Neuron (in vitro differentiated cells): ENCODE measurements at regions not wholly inside any gene's neighbourhood (a gene's known extent, or its start where the extent isn't known, plus 50 kb on each side); places are given as distances from the start of the nearest gene placed in this dataset.
"Not testable (repeated sequence)": the region's sequence is repeated elsewhere in the genome, so short reads cannot be mapped to it uniquely, and the experiment has no call there.

Source experiments
- H2AFZ ChIP-seq: one replicate; pipeline ENCODE4 v1.6.1; 2013; ENCODE audit warnings: low read depth, mild to moderate bottlenecking, inconsistent platforms, low read length, moderate library complexity
- H3K27me3 ChIP-seq: one replicate; pipeline ENCODE4 v1.6.1; 2013; ENCODE audit warnings: low read length; ENCODE audit not compliant: insufficient read depth
- H3K36me3 ChIP-seq: one replicate; pipeline ENCODE4 v1.6.1; 2013; ENCODE audit warnings: low read length; ENCODE audit not compliant: insufficient read depth
- H3K4me1 ChIP-seq: one replicate; pipeline ENCODE4 v1.6.1; 2013; ENCODE audit warnings: low read length; ENCODE audit not compliant: insufficient read depth
- H3K4me3 ChIP-seq: 2 replicates; pipeline ENCODE4 v1.5.1; 2013; ENCODE audit warnings: mild to moderate bottlenecking, low read length, moderate library complexity
- H3K9me3 ChIP-seq: one replicate; pipeline ENCODE4 v1.6.1; 2013; ENCODE audit warnings: low read length

DNA sequence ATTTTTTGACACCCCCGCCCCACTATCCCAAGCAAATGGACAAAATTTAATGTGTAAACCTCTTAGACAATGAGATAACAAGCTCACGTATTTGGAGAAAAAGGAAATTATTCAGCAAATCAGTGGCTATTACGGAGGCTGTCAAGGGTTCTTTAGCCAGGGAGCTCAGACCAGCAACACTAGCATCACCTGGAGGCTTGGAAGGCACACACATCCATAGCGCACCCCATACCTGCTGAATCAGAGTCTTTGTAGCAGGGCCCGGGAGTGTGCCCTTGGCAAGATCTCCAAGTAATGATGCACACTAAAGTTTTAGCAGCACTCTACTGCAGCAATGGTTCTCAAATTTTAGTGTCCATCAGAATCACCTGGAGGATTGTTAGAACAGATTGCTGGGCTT lies 223.2 kb upstream of the BTBD3 start:
- no peaks in the 10 kb centered on the region for H3K36me3 ChIP-seq
- no peak overlapping the region for H3K4me3 ChIP-seq
- no peaks in the 10 kb centered on the region for H3K4me1 ChIP-seq
- no peaks in the 10 kb centered on the region for H3K9me3 ChIP-seq
- H2AFZ ChIP-seq = no peak overlapping the region
- no peaks in the 10 kb centered on the region for H3K27me3 ChIP-seq

GRCh38 chr20:11697055-11697454 lies 220.6 kb upstream of the BTBD3 start:
- no peaks in the 10 kb centered on the region for H3K9me3 ChIP-seq
- no peaks in the 10 kb centered on the region for H3K27me3 ChIP-seq
- H2AFZ ChIP-seq = no peak overlapping the region
- no peaks in the 10 kb centered on the region for H3K36me3 ChIP-seq
- H3K4me1 ChIP-seq = no peaks in the 10 kb centered on the region
- no peak overlapping the region for H3K4me3 ChIP-seq

DNA sequence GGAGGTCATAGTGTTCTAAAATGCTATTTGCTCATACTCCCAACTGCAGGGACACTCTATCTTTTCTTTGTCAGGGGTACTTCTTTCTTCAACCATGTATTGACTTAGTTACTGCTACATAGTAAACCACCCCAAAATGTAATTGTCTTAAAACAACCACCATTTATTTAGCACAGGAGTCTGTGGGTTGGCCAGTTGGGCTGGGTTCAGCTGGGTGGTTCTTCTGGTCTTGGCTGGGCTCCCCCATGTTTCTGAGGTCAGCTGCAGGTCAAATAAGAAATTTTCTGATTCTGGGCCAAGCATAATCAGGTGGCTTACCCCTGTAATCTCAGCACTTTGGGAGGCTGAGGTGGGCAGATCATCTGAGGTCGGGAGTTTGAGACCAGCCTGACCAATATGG lies 220.0 kb upstream of the BTBD3 start:
- H3K27me3 ChIP-seq = no peaks in the 10 kb centered on the region
- no peaks in the 10 kb centered on the region for H3K36me3 ChIP-seq
- H3K4me3 ChIP-seq = no peak overlapping the region
- no peaks in the 10 kb centered on the region for H3K4me1 ChIP-seq
- no peaks in the 10 kb centered on the region for H3K9me3 ChIP-seq
- H2AFZ ChIP-seq = no peak overlapping the region

DNA sequence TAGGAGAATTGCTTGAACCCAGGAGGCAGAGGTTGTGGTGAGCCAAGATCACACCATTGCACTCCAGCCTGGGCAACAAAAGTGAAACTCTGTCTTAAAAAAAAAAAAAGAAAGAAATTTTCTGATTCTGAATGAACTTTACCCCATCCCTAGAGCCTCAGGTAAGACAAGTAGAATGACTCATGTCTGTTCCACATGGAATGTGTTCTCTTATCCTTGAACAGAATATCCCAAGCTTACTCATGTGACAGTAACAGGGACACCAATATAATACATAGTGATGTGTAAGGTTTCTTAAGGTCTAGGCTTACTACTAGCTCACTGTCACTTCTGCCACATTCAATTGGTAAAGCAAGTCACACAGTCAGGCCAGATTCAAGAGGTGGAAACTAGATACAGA lies 219.6 kb upstream of the BTBD3 start:
- no peak overlapping the region for H3K4me3 ChIP-seq
- no peak overlapping the region for H2AFZ ChIP-seq
- H3K36me3 ChIP-seq = no peaks in the 10 kb centered on the region
- H3K27me3 ChIP-seq = no peaks in the 10 kb centered on the region
- H3K9me3 ChIP-seq = no peaks in the 10 kb centered on the region
- H3K4me1 ChIP-seq = no peaks in the 10 kb centered on the region

- no peaks in the 10 kb centered on the region for H3K36me3 ChIP-seq
- H3K4me3 ChIP-seq = no peak overlapping the region
- H3K9me3 ChIP-seq = no peaks in the 10 kb centered on the region
- H2AFZ ChIP-seq = no peak overlapping the region
- no peaks in the 10 kb centered on the region for H3K4me1 ChIP-seq
- no peaks in the 10 kb centered on the region for H3K27me3 ChIP-seq
Measured at GRCh38 chr20:11700831-11701230, 216.9 kb upstream of the BTBD3 start.

- Histone ChIP-seq H2AFZ (no peak overlapping the region), H3K9me3 (no peaks in the 10 kb centered on the region), H3K4me3 (no peak overlapping the region), H3K4me1 (no peaks in the 10 kb centered on the region), H3K36me3 (no peaks in the 10 kb centered on the region), H3K27me3 (no peaks in the 10 kb centered on the region)
Measured at GRCh38 chr20:11702721-11703518, 214.8 kb upstream of the BTBD3 start.

DNA sequence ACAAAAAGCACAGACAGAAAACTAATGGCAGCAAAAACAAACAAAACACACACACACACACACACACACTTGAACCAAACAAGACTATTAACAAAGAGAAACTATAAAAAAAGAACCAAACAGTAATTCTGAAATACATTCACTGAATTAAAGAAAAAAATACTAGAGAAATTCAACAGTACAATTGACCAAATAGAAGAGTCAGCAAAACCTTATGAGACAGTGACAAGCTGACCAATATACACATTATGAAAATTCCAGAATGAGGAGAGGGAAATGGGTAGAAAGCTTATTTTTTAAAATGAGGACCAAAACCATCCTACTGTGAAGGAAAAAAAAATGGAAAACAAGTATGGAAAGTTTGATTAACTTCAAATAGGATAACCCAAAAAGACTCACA lies 212.2 kb upstream of the BTBD3 start:
- no peaks in the 10 kb centered on the region for H3K4me1 ChIP-seq
- no peaks in the 10 kb centered on the region for H3K27me3 ChIP-seq
- no peaks in the 10 kb centered on the region for H3K9me3 ChIP-seq
- H3K36me3 ChIP-seq = no peaks in the 10 kb centered on the region
- no peak overlapping the region for H3K4me3 ChIP-seq
- H2AFZ ChIP-seq = no peak overlapping the region

- not testable (repeated sequence) for H3K4me1 ChIP-seq, H3K4me3 ChIP-seq, H3K36me3 ChIP-seq, H3K27me3 ChIP-seq, H3K9me3 ChIP-seq, H2AFZ ChIP-seq
Measured at GRCh38 chr20:11708223-11708622, 209.5 kb upstream of the BTBD3 start.

DNA sequence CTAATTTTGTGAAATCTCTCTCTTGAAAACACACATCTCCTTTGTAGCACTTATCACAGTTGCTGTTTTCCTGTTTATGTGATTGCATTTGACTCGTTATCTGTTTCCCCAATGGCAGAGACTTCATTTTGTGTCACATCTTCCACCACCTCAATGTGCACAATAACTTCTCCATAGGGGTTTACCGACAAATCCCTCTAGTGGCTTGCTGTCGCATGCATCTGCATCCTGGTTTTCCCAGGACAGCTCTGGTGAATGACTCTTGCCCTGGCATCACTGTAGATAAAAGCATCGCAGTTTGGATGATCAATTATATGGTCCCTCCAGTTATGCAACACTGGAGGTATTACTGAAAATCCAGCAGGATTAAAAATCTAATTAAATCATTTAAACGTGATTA lies 206.5 kb upstream of the BTBD3 start:
- Histone ChIP-seq H2AFZ (no peak overlapping the region), H3K36me3 (no peaks in the 10 kb centered on the region), H3K9me3 (no peaks in the 10 kb centered on the region), H3K27me3 (peaks cover 4% of the 10 kb centered on the region), H3K4me1 (no peaks in the 10 kb centered on the region), H3K4me3 (no peak overlapping the region)

DNA sequence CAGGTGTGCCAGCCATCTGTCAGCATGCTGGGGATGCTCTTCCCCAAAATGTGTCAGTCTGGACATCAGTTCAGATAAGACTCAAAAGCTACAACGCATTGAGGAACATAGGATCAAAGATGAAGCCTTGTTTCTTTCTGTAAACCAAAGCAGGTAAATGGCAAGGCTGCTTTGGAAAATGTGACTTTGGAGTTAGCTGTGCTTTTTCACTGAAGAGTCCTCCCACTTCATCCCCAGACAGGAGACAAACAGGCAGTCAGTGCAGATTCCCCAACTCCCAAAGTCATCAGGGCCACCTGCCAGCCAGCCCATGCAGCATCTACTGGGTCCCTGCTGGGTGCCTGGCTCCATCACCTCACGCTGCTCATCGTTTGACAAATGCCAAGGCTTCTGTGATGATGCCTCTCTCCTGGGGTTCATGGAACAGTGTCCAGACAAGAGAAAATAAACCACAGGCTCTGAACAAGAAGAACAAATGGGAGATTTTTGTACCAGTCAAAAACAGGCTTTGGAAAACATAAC lies 205.0 kb upstream of the BTBD3 start:
- no peaks in the 10 kb centered on the region for H3K36me3 ChIP-seq
- H3K9me3 ChIP-seq = no peaks in the 10 kb centered on the region
- H3K27me3 ChIP-seq = peaks cover 4% of the 10 kb centered on the region
- no peaks in the 10 kb centered on the region for H3K4me1 ChIP-seq
- no peak overlapping the region for H2AFZ ChIP-seq
- H3K4me3 ChIP-seq = no peak overlapping the region

GRCh38 chr20:11714886-11715285 lies 202.8 kb upstream of the BTBD3 start:
- H3K4me3 ChIP-seq = no peak overlapping the region
- no peak overlapping the region for H2AFZ ChIP-seq
- H3K9me3 ChIP-seq = no peaks in the 10 kb centered on the region
- H3K4me1 ChIP-seq = no peaks in the 10 kb centered on the region
- peaks cover 4% of the 10 kb centered on the region for H3K27me3 ChIP-seq
- no peaks in the 10 kb centered on the region for H3K36me3 ChIP-seq

DNA sequence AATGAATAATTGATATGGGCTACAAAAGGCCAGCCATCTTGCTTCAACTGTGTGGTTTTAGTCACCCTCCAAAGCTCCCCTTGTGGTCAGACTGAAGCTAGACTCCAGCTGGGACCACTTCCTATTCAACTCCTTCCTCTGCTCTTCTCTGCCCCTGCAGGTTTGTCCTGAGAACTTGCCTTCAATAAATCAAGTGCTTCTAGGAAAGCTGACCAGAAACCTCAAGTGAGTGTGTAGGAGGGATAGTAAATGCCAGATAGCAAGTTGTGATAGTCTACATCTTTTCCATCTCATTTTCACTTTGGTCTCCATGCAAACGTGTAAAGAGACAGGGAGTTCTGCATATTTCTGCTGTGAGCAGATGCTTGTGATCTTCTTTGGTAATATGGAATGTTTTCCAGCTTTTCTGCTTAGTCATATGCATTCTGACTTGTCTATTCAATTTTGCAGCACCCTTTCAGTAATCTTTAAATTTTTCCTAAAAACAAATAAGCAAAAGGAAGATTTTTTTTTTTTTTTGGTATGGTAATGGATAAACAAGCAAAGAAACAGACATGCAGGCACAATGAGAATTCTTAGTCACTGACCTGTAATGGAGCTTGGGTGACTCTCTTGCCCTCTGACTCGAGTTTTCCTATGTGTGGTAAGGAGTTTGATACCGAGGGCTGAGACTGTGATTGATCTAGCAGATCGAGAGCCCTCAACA lies 201.3 kb upstream of the BTBD3 start:
- H3K4me1 ChIP-seq = no peaks in the 10 kb centered on the region
- H2AFZ ChIP-seq = no peak overlapping the region
- no peak overlapping the region for H3K4me3 ChIP-seq
- no peaks in the 10 kb centered on the region for H3K27me3 ChIP-seq
- H3K9me3 ChIP-seq = no peaks in the 10 kb centered on the region
- H3K36me3 ChIP-seq = no peaks in the 10 kb centered on the region

DNA sequence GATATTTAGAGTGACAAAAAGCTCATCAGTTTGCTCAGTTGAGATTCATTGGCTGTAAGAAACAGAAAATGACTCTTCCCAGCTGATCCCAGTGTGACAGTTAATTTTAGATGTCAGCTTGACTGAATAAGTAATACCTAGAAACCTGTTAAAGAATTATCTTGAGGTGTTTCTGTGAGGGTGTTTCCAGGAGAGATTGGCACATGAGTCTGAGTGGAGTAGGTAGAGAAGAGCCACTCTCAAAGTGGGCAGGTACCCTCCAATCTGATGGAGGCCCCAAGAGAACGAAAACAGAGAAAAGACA lies 200.8 kb upstream of the BTBD3 start:
- Histone ChIP-seq H3K9me3 (no peaks in the 10 kb centered on the region), H3K4me3 (no peak overlapping the region)

More for the DNA sequence above, 200.8 kb upstream of the BTBD3 start:
- no peaks in the 10 kb centered on the region for H3K4me1 ChIP-seq
- no peak overlapping the region for H2AFZ ChIP-seq
- no peaks in the 10 kb centered on the region for H3K27me3 ChIP-seq
- H3K36me3 ChIP-seq = no peaks in the 10 kb centered on the region
